H9 (cell line): ENCODE measurements at regions not wholly inside any gene's neighbourhood (a gene's known extent, or its start where the extent isn't known, plus 50 kb on each side); places are given as distances from the start of the nearest gene placed in this dataset.

Experiments
- DNase-seq: peaks from one replicate; pipeline ENCODE4 v3.0.0-alpha.2; 2017
- H2AFZ ChIP-seq: one replicate; pipeline ENCODE4 v1.6.1; 2013; ENCODE audit warnings: mild to moderate bottlenecking, low read length, control low read depth, moderate library complexity
- H2AK5ac ChIP-seq: 2 replicates; pipeline ENCODE4 v1.6.1; 2013; ENCODE audit warnings: low read length, control low read depth, mixed read lengths; ENCODE audit not compliant: insufficient read length
- H2BK120ac ChIP-seq: one replicate; pipeline ENCODE4 v1.6.1; 2013; ENCODE audit warnings: low read depth, mild to moderate bottlenecking, low read length, control low read depth, inconsistent platforms; ENCODE audit not compliant: poor library complexity, severe bottlenecking
- H2BK12ac ChIP-seq: 2 replicates; pipeline ENCODE4 v1.6.1; 2013; ENCODE audit warnings: low read length, control low read depth, mixed read lengths, low read depth; ENCODE audit not compliant: insufficient read length
- H2BK15ac ChIP-seq: 2 replicates; pipeline ENCODE4 v1.6.1; 2013; ENCODE audit warnings: low read depth, low read length, control low read depth
- H2BK20ac ChIP-seq: one replicate; pipeline ENCODE4 v1.6.1; 2013; ENCODE audit warnings: low read depth, mild to moderate bottlenecking, low read length, control low read depth, inconsistent platforms; ENCODE audit not compliant: poor library complexity, severe bottlenecking
- H2BK5ac ChIP-seq: 2 replicates; pipeline ENCODE4 v1.6.1; 2013; ENCODE audit warnings: low read length, control low read depth, mixed read lengths; ENCODE audit not compliant: insufficient read length
- H3K14ac ChIP-seq: 2 replicates; pipeline ENCODE4 v1.6.1; 2013; ENCODE audit warnings: low read length, control low read depth; ENCODE audit not compliant: insufficient read depth
- H3K18ac ChIP-seq: 2 replicates; pipeline ENCODE4 v1.6.1; 2013; ENCODE audit warnings: low read depth, mild to moderate bottlenecking, mixed read lengths, low read length, control low read depth; ENCODE audit not compliant: insufficient read length
- H3K23ac ChIP-seq: 2 replicates; pipeline ENCODE4 v1.6.1; 2013; ENCODE audit warnings: low read length, control low read depth, mixed read lengths, low read depth; ENCODE audit not compliant: insufficient read length
- H3K23me2 ChIP-seq: 2 replicates; pipeline ENCODE4 v1.6.1; 2013; ENCODE audit warnings: low read depth, mild to moderate bottlenecking, mixed read lengths, low read length, control low read depth; ENCODE audit not compliant: insufficient read length, poor library complexity, severe bottlenecking
- H3K27ac ChIP-seq: 2 replicates; pipeline ENCODE4 v1.5.1; 2013; ENCODE audit warnings: low read length, control low read depth, mixed read lengths, low read depth; ENCODE audit not compliant: insufficient read length
- H3K27me3 ChIP-seq: 2 replicates; pipeline ENCODE4 v1.6.1; 2013; ENCODE audit warnings: low read length, control low read depth, inconsistent platforms; ENCODE audit not compliant: insufficient read depth
- H3K4ac ChIP-seq: 2 replicates; pipeline ENCODE4 v1.6.1; 2013; ENCODE audit warnings: low read depth, mild to moderate bottlenecking, control low read depth, inconsistent platforms, low read length, moderate library complexity
- H3K4me1 ChIP-seq: 2 replicates; pipeline ENCODE4 v1.6.1; 2013; ENCODE audit warnings: low read length, control low read depth, inconsistent platforms; ENCODE audit not compliant: insufficient read depth
- H3K4me2 ChIP-seq: 2 replicates; pipeline ENCODE4 v1.6.1; 2013; ENCODE audit warnings: low read length, control low read depth, mixed read lengths; ENCODE audit not compliant: insufficient read length, insufficient read depth
- H3K56ac ChIP-seq: 2 replicates; pipeline ENCODE4 v1.6.1; 2013; ENCODE audit warnings: low read depth, mild to moderate bottlenecking, mixed read lengths, low read length, control low read depth; ENCODE audit not compliant: insufficient read length
- H3K79me1 ChIP-seq: 2 replicates; pipeline ENCODE4 v1.6.1; 2013; ENCODE audit warnings: low read depth, mild to moderate bottlenecking, moderate library complexity, low read length, control low read depth, inconsistent platforms; ENCODE audit not compliant: insufficient read depth, poor library complexity, severe bottlenecking
- H3K79me2 ChIP-seq: 2 replicates; pipeline ENCODE4 v1.6.1; 2013; ENCODE audit warnings: low read length, control low read depth, inconsistent platforms; ENCODE audit not compliant: insufficient read depth
- H3K9ac ChIP-seq: 2 replicates; pipeline ENCODE4 v1.6.1; 2013; ENCODE audit warnings: low read length, control low read depth, mixed read lengths; ENCODE audit not compliant: insufficient read length; ENCODE audit errors: extremely low read depth
- H3K9me3 ChIP-seq: one replicate; pipeline ENCODE4 v1.6.1; 2013; ENCODE audit warnings: low read depth, low read length, inconsistent platforms; ENCODE audit not compliant: control insufficient read depth
- H3T11ph ChIP-seq: one replicate; pipeline ENCODE4 v1.6.1; 2013; ENCODE audit warnings: mild to moderate bottlenecking, low read length, control low read depth, inconsistent platforms
- H4K20me1 ChIP-seq: one replicate; pipeline ENCODE4 v1.6.1; 2013; ENCODE audit not compliant: control insufficient read depth, insufficient read length, insufficient read depth
- H4K5ac ChIP-seq: 2 replicates; pipeline ENCODE4 v1.6.1; 2013; ENCODE audit warnings: low read depth, mild to moderate bottlenecking, mixed read lengths, low read length, control low read depth; ENCODE audit not compliant: insufficient read length
- H4K8ac ChIP-seq: replicated peaks from 2 replicates; pipeline ENCODE4 v1.6.1; 2013; ENCODE audit warnings: low read length, control low read depth, mixed read lengths, low read depth; ENCODE audit not compliant: insufficient read length
- H4K91ac ChIP-seq: 2 replicates; pipeline ENCODE4 v1.6.1; 2013; ENCODE audit warnings: low read depth, mild to moderate bottlenecking, moderate library complexity, mixed read lengths, low read length, control low read depth; ENCODE audit not compliant: insufficient read length
- H3K27ac Mint-ChIP-seq, 3 experiments: 2 replicates in 2 of 3; 3 replicates in 1 of 3; pipeline ENCODE4 v1.8.0; 2020 to 2021; ENCODE audit warnings: mixed read lengths in 3 of 3, mild to moderate bottlenecking in 1 of 3, moderate library complexity in 1 of 3
- H3K27me3 Mint-ChIP-seq: 2 replicates; pipeline ENCODE4 v1.8.0; 2021; ENCODE audit warnings: low read depth, mild to moderate bottlenecking, moderate library complexity, mixed read lengths
- H3K36me3 Mint-ChIP-seq, 3 experiments: 2 replicates in 2 of 3; 3 replicates in 1 of 3; pipeline ENCODE4 v1.8.0; 2020 to 2021; ENCODE audit warnings: low read depth in 3 of 3, mixed read lengths in 3 of 3; ENCODE audit not compliant: insufficient read depth in 1 of 3
- H3K4me1 Mint-ChIP-seq, 2 experiments: 2 replicates each; pipeline ENCODE4 v1.8.0; 2020; ENCODE audit warnings: mixed read lengths in 2 of 2
- H3K4me3 Mint-ChIP-seq, 2 experiments: 2 replicates in 1 of 2; 3 replicates in 1 of 2; pipeline ENCODE4 v1.8.0; 2020 to 2021; ENCODE audit warnings: mild to moderate bottlenecking in 2 of 2, mixed read lengths in 2 of 2, moderate library complexity in 1 of 2
- H3K9me3 Mint-ChIP-seq, 2 experiments: 2 replicates in 1 of 2; 3 replicates in 1 of 2; pipeline ENCODE4 v1.8.0; 2020; ENCODE audit warnings: mild to moderate bottlenecking in 2 of 2, mixed read lengths in 2 of 2, moderate library complexity in 1 of 2
- CTCF ChIP-seq: fragments of 200-600 bp; sonication (generic); conservative IDR thresholded peaks from 3 replicates; pipeline ENCODE4 v1.8.0; 2021; ENCODE audit warnings: antibody characterized with exemption, mild to moderate bottlenecking
- WGBS: extraction: QIAGEN DNeasy Blood & Tissue Kit; methylation state at CpG from one replicate; pipeline ENCODE4 v1.1.7; 2013; ENCODE audit warnings: missing lambda C conversion rate, low lambda C conversion rate, mixed read lengths; ENCODE audit not compliant: insufficient read length; ENCODE audit errors: extremely low coverage; 5-methylcytosine and 5-hydroxymethylcytosine counted together

GRCh38 chr9:81844131-81844567 lies 84.1 kb upstream of the SPATA31D4 start:
- Histone ChIP-seq H4K20me1 (no peaks in the 10 kb centered on the region), H3K23me2 (no peaks in the 10 kb centered on the region), H3K79me1 (no peaks in the 10 kb centered on the region), H3K27me3 (no peaks in the 10 kb centered on the region), H3K4me1 (peaks cover 9% of the 10 kb centered on the region; the same call in 1 of the 2 replicates), H3K14ac (no peak overlapping the region), H4K91ac (no peak overlapping the region), H2BK20ac (no peak overlapping the region), H2BK5ac (no peak overlapping the region), H4K8ac (no peak overlapping the region), H3K23ac (no peak overlapping the region), H3K9ac (no peak overlapping the region), H4K5ac (no peak overlapping the region), H3K4me2 (no peak overlapping the region), H3T11ph (no peak overlapping the region), H2AFZ (no peak overlapping the region), H2AK5ac (no peak overlapping the region), H3K9me3 (no peaks in the 10 kb centered on the region), H2BK12ac (no peak overlapping the region), H2BK120ac (no peak overlapping the region), H3K56ac (no peak overlapping the region), H2BK15ac (no peak overlapping the region), H3K4ac (no peak overlapping the region), H3K79me2 (no peaks in the 10 kb centered on the region), H3K27ac (no peak overlapping the region), H3K18ac (no peak overlapping the region)
- Mint-ChIP-seq H3K27me3 (no peaks in the 10 kb centered on the region; the same call in none of the 2 replicates), H3K4me1 (peaks cover 18 to 22% of the 10 kb centered on the region in 2 experiments), H3K36me3 (no peaks in the 10 kb centered on the region), H3K27ac (no peak overlapping the region; a peak in 1 of 7 replicates), H3K4me3 (no peak overlapping the region), H3K9me3 (no peaks in the 10 kb centered on the region; a peak in 1 of 5 replicates)
- no peak for DNase-seq
- no CpG with 5 or more reads among the region's 2 CpGs for WGBS
- no peak for TF ChIP-seq CTCF
